ENCODE measurements at regions not wholly inside any gene's neighbourhood (a gene's known extent, or its start where the extent isn't known, plus 50 kb on each side); places are given as distances from the start of the nearest gene placed in this dataset.

DNA sequence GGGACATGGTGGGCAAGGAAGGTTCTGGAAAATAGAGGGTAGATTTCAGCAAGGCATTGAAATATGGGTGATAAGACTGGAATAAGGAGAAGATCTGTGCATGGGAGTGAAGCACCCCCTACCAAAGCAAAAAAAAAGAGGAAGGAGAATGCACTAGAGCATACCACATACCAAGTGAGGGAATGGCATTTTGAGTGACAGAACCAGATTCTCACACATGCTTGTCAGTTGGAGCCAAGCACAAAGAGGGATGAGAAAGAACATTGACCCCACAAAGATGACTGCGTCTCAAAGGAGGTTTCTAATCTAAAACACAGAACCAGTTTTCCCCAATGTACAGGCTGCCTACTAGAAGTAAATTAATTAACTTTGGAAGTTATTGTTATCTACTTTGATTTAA, 140.3 kb upstream of the SMAD1 start:
- TF ChIP-seq, protein P1, sequence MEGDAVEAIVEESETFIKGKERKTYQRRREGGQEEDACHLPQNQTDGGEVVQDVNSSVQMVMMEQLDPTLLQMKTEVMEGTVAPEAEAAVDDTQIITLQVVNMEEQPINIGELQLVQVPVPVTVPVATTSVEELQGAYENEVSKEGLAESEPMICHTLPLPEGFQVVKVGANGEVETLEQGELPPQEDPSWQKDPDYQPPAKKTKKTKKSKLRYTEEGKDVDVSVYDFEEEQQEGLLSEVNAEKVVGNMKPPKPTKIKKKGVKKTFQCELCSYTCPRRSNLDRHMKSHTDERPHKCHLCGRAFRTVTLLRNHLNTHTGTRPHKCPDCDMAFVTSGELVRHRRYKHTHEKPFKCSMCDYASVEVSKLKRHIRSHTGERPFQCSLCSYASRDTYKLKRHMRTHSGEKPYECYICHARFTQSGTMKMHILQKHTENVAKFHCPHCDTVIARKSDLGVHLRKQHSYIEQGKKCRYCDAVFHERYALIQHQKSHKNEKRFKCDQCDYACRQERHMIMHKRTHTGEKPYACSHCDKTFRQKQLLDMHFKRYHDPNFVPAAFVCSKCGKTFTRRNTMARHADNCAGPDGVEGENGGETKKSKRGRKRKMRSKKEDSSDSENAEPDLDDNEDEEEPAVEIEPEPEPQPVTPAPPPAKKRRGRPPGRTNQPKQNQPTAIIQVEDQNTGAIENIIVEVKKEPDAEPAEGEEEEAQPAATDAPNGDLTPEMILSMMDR (IDR thresholded peaks at IDR 0.05 in 8 of 11, conservative IDR thresholded peaks at IDR 0.05 in 3 of 11), result no peak
- no peak for TF ChIP-seq POLR2AphosphoS5 (IDR thresholded peaks at IDR 0.05)
